HEK293T (cell line): ENCODE measurements at regions not wholly inside any gene's neighbourhood (a gene's known extent, or its start where the extent isn't known, plus 50 kb on each side); places are given as distances from the start of the nearest gene placed in this dataset.

Experiments
- CTCF ChIA-PET: fragments of 350-600 bp; formaldehyde crosslinking; extraction: SDS; loops from one replicate; lab custom pipeline; 2021; ENCODE audit warnings: antibody characterized with exemption, inconsistent platforms; lab: Yijun Ruan, JAX
- POLR2A ChIA-PET: fragments of 350-600 bp; formaldehyde crosslinking; extraction: SDS; loops from one replicate; lab custom pipeline; 2020; ENCODE audit warnings: antibody characterized with exemption, inconsistent platforms; lab: Yijun Ruan, JAX
- DNase-seq: peaks from one replicate; pipeline ENCODE4 v3.0.0; 2012; ENCODE audit warnings: mixed read lengths; ENCODE audit errors: extremely low spot score
- ARNT ChIP-seq: fragments of 450-650 bp; IDR thresholded peaks from 2 replicates; pipeline ENCODE4 v1.6.1; 2017; ENCODE audit warnings: mild to moderate bottlenecking
- BHLHE40 ChIP-seq: fragments of 450-650 bp; IDR thresholded peaks from 2 replicates; pipeline ENCODE4 v1.6.1; 2016; ENCODE audit warnings: mild to moderate bottlenecking, moderate library complexity, borderline replicate concordance
- CTBP1 ChIP-seq: fragments of 450-650 bp; IDR thresholded peaks from 2 replicates; pipeline ENCODE4 v1.6.1; 2016; ENCODE audit warnings: borderline replicate concordance
- ELF4 ChIP-seq: fragments of 450-650 bp; IDR thresholded peaks from 2 replicates; pipeline ENCODE4 v1.6.1; 2017; ENCODE audit warnings: antibody characterized with exemption
- FOXA1 ChIP-seq: fragments of 450-650 bp; IDR thresholded peaks from 2 replicates; pipeline ENCODE4 v1.6.1; 2016; ENCODE audit warnings: mild to moderate bottlenecking
- FOXK2 ChIP-seq: fragments of 450-650 bp; IDR thresholded peaks from 2 replicates; pipeline ENCODE4 v1.6.1; 2016; ENCODE audit warnings: mild to moderate bottlenecking
- FOXM1 ChIP-seq: fragments of 450-650 bp; IDR thresholded peaks from 2 replicates; pipeline ENCODE4 v1.6.1; 2017; ENCODE audit warnings: mild to moderate bottlenecking, borderline replicate concordance
- HDGF ChIP-seq: fragments of 450-650 bp; IDR thresholded peaks from 2 replicates; pipeline ENCODE4 v1.6.1; 2017; ENCODE audit warnings: antibody characterized with exemption, borderline replicate concordance
- L3MBTL2 ChIP-seq: fragments of 450-650 bp; conservative IDR thresholded peaks from 2 replicates; pipeline ENCODE4 v1.6.1; 2016; ENCODE audit warnings: mild to moderate bottlenecking
- LEF1 ChIP-seq: fragments of 450-650 bp; IDR thresholded peaks from 2 replicates; pipeline ENCODE4 v1.6.1; 2017; ENCODE audit warnings: mild to moderate bottlenecking, borderline replicate concordance
- NFRKB ChIP-seq: fragments of 450-650 bp; IDR thresholded peaks from 2 replicates; pipeline ENCODE4 v1.6.1; 2016; ENCODE audit warnings: mild to moderate bottlenecking, moderate library complexity
- SP1 ChIP-seq: fragments of 450-650 bp; IDR thresholded peaks from 2 replicates; pipeline ENCODE4 v1.6.1; 2017
- SUZ12 ChIP-seq: fragments of 450-650 bp; IDR thresholded peaks from 2 replicates; pipeline ENCODE4 v1.6.1; 2016; ENCODE audit warnings: mild to moderate bottlenecking
- TARDBP ChIP-seq: fragments of 450-650 bp; IDR thresholded peaks from 2 replicates; pipeline ENCODE4 v1.6.1; 2016
- ZNF384 ChIP-seq: fragments of 450-650 bp; IDR thresholded peaks from 2 replicates; pipeline ENCODE4 v1.6.1; 2016
- TF ChIP-seq, protein P1 (sequence below): fragments of 450-650 bp; IDR thresholded peaks from 2 replicates; pipeline ENCODE4 v1.6.1; 2016

DNA sequence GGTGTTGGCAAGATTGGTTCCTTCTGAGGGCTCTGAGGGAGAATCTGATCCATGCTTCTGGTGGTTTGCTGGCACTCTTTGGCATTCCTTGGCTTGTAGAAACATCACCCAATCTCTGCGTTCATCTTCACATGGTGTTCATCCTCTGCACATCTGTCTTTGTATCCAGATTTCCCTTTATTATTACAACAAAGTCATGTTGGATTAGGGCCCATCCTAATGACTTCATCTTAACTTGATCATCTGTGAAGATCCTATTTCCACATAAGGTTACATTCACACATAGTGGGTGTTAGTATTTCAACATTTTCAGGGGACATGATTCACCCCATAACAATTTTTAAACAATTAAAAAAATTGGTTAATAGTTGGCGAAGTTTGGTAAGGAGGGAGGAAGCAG is 177.4 kb upstream of the CWC22 start:
- ChIA-PET CTCF (no interaction called here), POLR2A (no interaction called here)
- DNase-seq, result no peak
- TF ChIP-seq L3MBTL2 (no peak), SP1 (no peak), CTBP1 (no peak), HDGF (no peak), BHLHE40 (no peak), FOXK2 (no peak), ZNF384 (no peak), LEF1 (no peak)
- TF ChIP-seq, protein P1, sequence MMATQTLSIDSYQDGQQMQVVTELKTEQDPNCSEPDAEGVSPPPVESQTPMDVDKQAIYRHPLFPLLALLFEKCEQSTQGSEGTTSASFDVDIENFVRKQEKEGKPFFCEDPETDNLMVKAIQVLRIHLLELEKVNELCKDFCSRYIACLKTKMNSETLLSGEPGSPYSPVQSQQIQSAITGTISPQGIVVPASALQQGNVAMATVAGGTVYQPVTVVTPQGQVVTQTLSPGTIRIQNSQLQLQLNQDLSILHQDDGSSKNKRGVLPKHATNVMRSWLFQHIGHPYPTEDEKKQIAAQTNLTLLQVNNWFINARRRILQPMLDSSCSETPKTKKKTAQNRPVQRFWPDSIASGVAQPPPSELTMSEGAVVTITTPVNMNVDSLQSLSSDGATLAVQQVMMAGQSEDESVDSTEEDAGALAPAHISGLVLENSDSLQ, result no peak

DNA sequence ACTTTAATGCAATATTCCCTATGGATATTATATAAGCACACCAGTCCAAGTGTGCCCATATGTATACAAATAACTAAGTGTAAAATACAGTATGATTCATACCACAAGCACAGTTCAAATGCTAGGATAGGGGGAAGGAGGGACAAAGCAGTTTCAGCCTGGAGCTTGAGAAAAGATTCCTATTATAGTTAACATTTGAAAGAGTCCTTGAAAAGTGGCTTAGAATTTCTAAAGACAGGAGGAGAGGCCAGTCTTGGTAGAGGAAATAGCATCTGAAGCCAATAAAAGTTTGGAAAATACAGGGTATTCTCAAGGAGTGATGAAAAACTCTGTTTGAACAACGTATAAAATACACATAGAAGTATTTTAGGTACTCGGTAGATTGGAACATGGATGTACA is 173.4 kb upstream of the CWC22 start:
- POLR2A ChIA-PET, result no interaction called here
- TF ChIP-seq ZNF384, result no peak
- no peak for TF ChIP-seq FOXM1
- no peak for TF ChIP-seq HDGF
- TF ChIP-seq ELF4, result no peak
- TF ChIP-seq, protein P1, result no peak
- no peak for TF ChIP-seq ARNT
- CTCF ChIA-PET, result no interaction called here
- DNase-seq, result no peak

DNA sequence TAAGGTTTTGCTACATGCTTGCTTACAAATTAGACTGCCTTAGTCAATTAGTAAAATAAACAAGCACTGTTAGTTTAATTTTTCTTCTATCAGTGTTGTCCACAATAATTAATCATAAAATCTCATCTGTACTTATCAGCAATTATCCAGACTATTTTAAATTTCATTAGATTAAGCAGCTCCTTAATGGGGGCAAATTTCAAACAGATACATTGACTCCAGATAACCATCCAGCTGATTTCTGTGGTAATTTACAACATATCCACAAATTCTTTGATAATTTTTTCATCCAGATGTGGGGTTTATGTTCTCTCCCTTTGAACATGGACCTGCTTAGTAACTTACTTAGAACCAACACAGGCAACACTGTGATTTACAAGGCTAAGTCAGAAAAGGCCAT is 170.4 kb upstream of the CWC22 start:
- ChIA-PET POLR2A (no interaction called here), CTCF (no interaction called here)
- TF ChIP-seq ARNT, result no peak
- TF ChIP-seq HDGF, result no peak
- TF ChIP-seq, protein P1, result no peak
- TF ChIP-seq ELF4, result no peak
- TF ChIP-seq CTBP1, result no peak
- no peak for TF ChIP-seq FOXM1
- no peak for DNase-seq

GRCh38 chr2:180175736-180176135 is 168.6 kb upstream of the CWC22 start:
- CTCF ChIA-PET, result no interaction called here
- no peak for TF ChIP-seq HDGF
- DNase-seq, result no peak
- POLR2A ChIA-PET, result no interaction called here

- POLR2A ChIA-PET, result no interaction called here
- CTCF ChIA-PET, result no interaction called here
- TF ChIP-seq TARDBP, result no peak
- no peak for TF ChIP-seq SUZ12
- TF ChIP-seq SP1, result no peak
- no peak for TF ChIP-seq CTBP1
- no peak for TF ChIP-seq NFRKB
- no peak for TF ChIP-seq BHLHE40
- no peak for TF ChIP-seq FOXM1
- TF ChIP-seq, protein P1, result no peak
- no peak for TF ChIP-seq LEF1
- no peak for TF ChIP-seq ZNF384
- no peak for TF ChIP-seq HDGF
- no peak for TF ChIP-seq FOXK2
- TF ChIP-seq ARNT, result no peak
- TF ChIP-seq FOXA1, result no peak
- no peak for TF ChIP-seq L3MBTL2
- DNase-seq, result no peak
These were observed 167.5 kb upstream of the CWC22 start for GRCh38 chr2:180174580-180174979.

DNA sequence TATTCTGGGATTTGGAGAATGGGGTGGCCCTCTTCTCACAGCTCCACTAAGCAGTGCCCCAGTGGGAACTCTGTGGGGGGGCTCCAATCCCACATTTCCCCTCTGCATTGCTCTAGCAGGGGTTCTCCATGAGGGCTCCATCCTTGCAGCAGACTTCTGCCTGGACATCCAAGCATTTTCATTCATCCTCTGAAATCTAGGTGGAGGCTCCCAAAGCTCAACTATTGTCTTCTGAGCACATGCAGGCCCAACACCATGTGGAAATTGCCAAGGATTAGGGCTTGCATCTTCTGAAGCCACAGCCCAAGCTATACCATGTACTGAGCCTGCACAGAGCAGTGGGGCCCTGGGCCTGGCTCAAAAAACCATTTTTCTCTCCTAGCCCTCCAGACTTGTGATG is 162.4 kb upstream of the CWC22 start:
- POLR2A ChIA-PET, result no interaction called here
- CTCF ChIA-PET, result no interaction called here
- no peak for DNase-seq
- TF ChIP-seq, protein P1, result no peak
- TF ChIP-seq LEF1 (no peak), ELF4 (no peak), CTBP1 (no peak), TARDBP (no peak), BHLHE40 (no peak), NFRKB (no peak), L3MBTL2 (no peak), SP1 (no peak), FOXK2 (no peak), SUZ12 (no peak), FOXA1 (no peak), ARNT (no peak), ZNF384 (no peak), FOXM1 (no peak), HDGF (no peak)
